Rectal smooth muscle tissue (tissue), 1 donor: ENCODE measurements at regions not wholly inside any gene's neighbourhood (a gene's known extent, or its start where the extent isn't known, plus 50 kb on each side); places are given as distances from the start of the nearest gene placed in this dataset.
"Not testable (repeated sequence)": the region's sequence is repeated elsewhere in the genome, so short reads cannot be mapped to it uniquely, and the experiment has no call there.

Experiments
- H3K27ac ChIP-seq: one replicate; pipeline ENCODE4 v1.7.0; 2013; ENCODE audit warnings: low read depth, low read length, inconsistent platforms
- H3K27me3 ChIP-seq: one replicate; pipeline ENCODE4 v1.7.0; 2013; ENCODE audit warnings: low read length; ENCODE audit not compliant: control insufficient read depth, insufficient read depth
- H3K36me3 ChIP-seq: one replicate; pipeline ENCODE4 v1.7.0; 2013; ENCODE audit warnings: low read length; ENCODE audit not compliant: control insufficient read depth, insufficient read depth
- H3K4me1 ChIP-seq: one replicate; pipeline ENCODE4 v1.7.0; 2013; ENCODE audit warnings: low read length; ENCODE audit not compliant: control insufficient read depth, insufficient read depth
- H3K4me3 ChIP-seq: one replicate; pipeline ENCODE4 v1.7.0; 2013; ENCODE audit warnings: low read length
- H3K9ac ChIP-seq: one replicate; pipeline ENCODE4 v1.7.0; 2013; ENCODE audit warnings: low read length

DNA sequence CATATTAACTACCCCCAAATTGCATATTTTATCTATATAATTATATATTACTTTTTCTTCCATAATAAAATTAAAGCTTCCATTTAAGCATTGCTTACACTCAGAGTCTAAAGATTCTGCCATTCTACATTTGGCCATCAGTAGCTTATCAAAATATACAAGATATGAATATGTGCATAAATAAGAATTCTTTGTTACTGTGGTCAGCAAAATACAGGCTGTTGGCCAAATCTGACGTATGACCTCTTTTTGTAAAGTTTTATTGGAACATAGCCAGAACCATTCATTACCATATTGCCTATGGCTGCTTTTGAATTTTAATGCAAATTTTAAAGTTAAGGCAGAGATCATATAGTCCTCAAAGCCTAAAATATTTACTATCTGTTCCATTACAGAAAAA is 643.9 kb upstream of the VRK2 start:
- Histone ChIP-seq H3K4me3 (no peak overlapping the region), H3K27me3 (no peaks in the 10 kb centered on the region), H3K9ac (no peak overlapping the region), H3K4me1 (no peaks in the 10 kb centered on the region), H3K27ac (no peak overlapping the region), H3K36me3 (no peaks in the 10 kb centered on the region)

DNA sequence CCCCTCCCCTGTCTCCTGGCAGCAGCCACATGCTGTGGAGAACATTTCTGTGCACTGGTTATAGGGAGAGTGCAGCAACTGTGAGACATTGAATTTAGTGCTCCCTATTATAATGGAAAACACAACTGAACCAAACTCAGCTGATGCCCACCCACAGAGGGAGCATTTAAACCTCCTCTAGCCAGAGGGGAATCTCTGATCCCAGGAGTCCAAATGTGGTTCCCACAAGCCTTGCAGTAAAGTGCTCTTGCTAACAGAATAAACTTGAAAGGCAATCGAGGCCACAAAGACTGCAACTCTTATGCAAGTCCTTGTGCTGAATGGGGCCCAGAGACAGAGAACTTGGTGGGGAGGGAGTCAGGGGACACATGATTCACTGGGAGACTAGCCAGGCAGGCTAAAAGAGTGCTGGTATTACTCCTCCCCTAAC is 638.8 kb upstream of the VRK2 start:
- Histone ChIP-seq H3K4me3 (no peak overlapping the region), H3K36me3 (no peaks in the 10 kb centered on the region), H3K4me1 (no peaks in the 10 kb centered on the region), H3K27me3 (no peaks in the 10 kb centered on the region), H3K9ac (no peak overlapping the region), H3K27ac (no peak overlapping the region)

DNA sequence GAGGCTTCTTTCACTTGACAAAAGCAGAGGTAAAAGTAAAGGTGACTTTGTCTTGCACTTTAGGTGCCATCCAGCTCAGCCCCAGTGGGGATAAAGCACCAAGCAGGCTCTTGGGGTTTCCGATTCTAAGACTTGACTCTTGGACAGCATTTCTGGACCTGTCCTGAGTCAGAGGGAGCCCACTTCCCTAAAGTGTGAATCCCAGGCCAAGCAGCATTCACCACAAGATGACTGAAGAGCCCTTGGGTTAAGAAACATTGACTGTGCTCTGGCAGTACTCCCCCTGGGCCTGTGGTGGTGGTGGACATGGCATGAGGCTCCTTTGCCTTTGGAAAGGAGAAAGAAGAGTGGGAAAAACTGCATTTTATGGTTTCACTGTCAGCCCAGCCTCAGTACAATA is 638.0 kb upstream of the VRK2 start:
- Histone ChIP-seq H3K4me3 (no peak overlapping the region), H3K27ac (no peak overlapping the region), H3K9ac (no peak overlapping the region), H3K4me1 (no peaks in the 10 kb centered on the region), H3K36me3 (no peaks in the 10 kb centered on the region), H3K27me3 (no peaks in the 10 kb centered on the region)

DNA sequence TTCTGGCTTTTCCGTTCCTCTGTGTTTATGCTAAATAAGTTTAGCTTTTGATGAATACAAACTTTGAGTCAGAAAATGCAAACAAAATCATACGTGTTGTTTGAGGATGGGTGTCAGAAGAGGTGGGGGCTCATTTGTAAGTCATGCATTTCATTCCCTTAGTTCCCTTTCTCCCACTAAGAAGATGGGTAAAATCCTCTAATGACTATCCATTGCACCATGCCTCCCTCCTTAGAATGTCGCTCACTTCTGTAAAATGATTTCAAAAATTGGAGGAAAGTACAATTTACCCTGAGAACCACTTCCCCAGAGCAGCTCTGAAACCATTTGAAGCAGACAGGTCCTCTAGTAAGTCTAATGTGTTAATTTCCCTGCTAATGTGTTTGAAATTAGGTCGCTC is 629.6 kb upstream of the VRK2 start:
- H3K27ac ChIP-seq = no peak overlapping the region
- no peak overlapping the region for H3K4me3 ChIP-seq
- H3K4me1 ChIP-seq = no peaks in the 10 kb centered on the region
- no peak overlapping the region for H3K9ac ChIP-seq
- no peaks in the 10 kb centered on the region for H3K36me3 ChIP-seq
- H3K27me3 ChIP-seq = no peaks in the 10 kb centered on the region

DNA sequence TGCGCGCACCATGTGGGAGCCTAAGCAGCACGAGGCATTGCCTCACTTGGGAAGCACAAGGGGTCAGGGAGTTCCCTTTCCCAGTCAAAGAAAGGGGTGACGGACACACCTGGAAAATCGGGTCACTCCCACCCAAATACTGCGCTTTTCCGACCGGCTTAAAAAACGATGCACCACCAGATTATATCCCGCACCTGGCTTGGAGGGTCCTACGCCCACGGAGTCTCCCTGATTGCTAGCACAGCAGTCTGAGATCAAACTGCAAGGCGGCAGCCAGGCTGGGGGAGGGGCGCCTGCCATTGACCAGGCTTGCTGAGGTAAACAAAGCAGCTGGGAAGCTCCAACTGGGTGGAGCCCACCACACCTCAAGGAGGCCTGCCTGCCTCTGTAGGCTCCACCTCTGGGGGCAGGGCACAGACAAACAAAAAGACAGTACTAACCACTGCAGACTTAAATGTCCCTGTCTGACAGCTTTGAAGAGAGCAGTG is 627.7 kb upstream of the VRK2 start:
- H3K36me3 ChIP-seq, H3K27me3 ChIP-seq, H3K4me1 ChIP-seq, H3K27ac ChIP-seq, H3K4me3 ChIP-seq, H3K9ac ChIP-seq: not testable (repeated sequence)

DNA sequence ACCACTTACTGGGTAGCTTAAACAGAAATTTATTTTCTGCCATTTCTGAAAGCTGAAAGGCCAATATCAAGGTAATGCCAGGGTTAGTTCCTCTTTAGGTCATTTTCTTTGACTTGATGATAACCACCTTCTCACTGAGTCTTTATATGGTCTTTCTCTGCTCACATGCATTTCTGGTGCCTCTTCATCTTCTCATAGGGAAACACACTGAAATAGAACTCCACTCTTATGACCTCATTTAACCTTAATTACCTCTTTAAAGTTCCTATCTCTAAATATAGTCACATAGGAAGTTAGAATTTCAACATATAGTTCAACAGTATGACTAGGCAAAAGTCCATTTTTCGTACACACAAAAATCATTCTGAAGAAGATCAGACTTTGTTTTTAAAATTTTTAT is 616.8 kb upstream of the VRK2 start:
- no peak overlapping the region for H3K27ac ChIP-seq
- no peak overlapping the region for H3K9ac ChIP-seq
- no peaks in the 10 kb centered on the region for H3K36me3 ChIP-seq
- no peaks in the 10 kb centered on the region for H3K4me1 ChIP-seq
- H3K27me3 ChIP-seq = no peaks in the 10 kb centered on the region
- H3K4me3 ChIP-seq = no peak overlapping the region

DNA sequence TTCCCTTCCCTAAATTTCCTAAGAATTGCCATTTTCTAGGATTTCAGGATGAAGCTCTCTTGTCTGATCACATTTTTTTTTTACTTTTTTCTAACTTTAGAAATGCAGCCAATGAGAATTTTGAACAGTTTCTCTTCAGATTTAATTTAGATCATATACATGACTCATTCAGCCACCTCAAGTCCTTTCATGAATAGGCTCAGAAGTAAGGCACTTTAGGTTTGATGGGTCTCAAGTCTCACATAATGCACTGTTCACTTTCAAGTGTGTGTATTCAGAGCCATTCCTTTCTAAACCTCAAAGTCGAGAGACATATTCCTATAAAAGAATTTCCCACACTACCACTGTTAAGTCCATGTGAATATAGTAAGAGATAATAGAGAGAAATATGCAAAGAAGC is 614.1 kb upstream of the VRK2 start:
- Histone ChIP-seq H3K27ac (no peak overlapping the region), H3K4me3 (no peak overlapping the region), H3K36me3 (no peaks in the 10 kb centered on the region), H3K9ac (no peak overlapping the region), H3K4me1 (no peaks in the 10 kb centered on the region), H3K27me3 (no peaks in the 10 kb centered on the region)

DNA sequence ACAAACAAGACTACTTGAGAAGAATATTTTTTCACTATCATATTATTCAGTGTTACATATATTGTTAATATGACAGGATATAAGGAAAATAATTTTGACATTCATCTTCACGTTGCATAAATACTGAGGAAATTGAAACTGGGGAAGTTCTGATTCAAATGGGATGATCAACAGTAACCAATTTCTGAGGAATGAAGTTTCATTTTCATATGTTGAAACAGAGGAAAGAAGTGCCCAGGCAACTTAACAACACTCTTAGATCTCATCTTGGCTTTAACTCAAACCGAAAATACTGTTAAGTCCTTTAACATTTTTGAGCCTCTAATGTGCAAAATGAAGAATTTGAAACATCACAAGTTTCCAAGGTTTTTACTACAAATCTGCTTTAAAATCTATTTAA is 612.2 kb upstream of the VRK2 start:
- Histone ChIP-seq H3K9ac (no peak overlapping the region), H3K4me3 (no peak overlapping the region), H3K36me3 (no peaks in the 10 kb centered on the region), H3K4me1 (no peaks in the 10 kb centered on the region), H3K27ac (no peak overlapping the region), H3K27me3 (no peaks in the 10 kb centered on the region)

DNA sequence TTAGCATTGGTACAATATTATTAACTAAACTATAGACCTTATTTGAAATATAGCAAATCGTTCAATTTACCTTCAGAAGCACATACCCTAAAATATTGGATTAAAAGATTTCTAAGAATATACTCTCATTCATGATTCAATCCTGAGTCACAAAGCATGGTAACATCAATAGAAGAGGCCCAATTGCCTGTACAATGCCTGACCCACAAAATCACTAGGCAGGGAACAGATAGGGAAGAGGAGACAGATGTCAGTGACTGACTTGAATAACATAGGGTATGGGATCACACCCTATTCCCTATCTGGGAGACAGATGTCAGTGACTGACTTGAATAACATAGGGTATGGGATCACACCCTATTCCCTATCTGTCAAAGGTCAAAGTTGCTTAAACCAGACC is 611.6 kb upstream of the VRK2 start:
- Histone ChIP-seq H3K27me3 (no peaks in the 10 kb centered on the region), H3K36me3 (no peaks in the 10 kb centered on the region), H3K27ac (no peak overlapping the region), H3K4me1 (no peaks in the 10 kb centered on the region), H3K9ac (no peak overlapping the region), H3K4me3 (no peak overlapping the region)

DNA sequence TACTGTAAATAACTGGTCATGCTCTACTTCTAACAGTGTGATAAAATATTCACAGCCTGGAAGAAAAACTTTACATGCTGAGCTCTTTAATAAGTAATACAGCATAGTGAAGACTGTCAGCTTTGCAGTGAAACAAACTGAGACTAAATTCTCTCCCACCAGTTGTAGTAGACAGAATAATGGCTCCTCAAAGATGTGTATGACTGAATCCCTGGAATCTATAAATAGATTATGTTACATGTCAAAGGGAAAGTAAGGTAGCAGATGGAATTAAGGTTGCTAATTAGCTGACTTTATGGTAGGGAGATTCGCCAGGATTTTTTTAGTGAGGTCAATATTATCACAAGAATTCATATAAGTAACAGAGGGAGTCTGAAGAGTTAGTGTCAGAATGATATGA is 609.5 kb upstream of the VRK2 start:
- Histone ChIP-seq H3K4me3 (no peak overlapping the region), H3K27me3 (no peaks in the 10 kb centered on the region), H3K9ac (no peak overlapping the region), H3K27ac (no peak overlapping the region), H3K4me1 (no peaks in the 10 kb centered on the region), H3K36me3 (no peaks in the 10 kb centered on the region)

DNA sequence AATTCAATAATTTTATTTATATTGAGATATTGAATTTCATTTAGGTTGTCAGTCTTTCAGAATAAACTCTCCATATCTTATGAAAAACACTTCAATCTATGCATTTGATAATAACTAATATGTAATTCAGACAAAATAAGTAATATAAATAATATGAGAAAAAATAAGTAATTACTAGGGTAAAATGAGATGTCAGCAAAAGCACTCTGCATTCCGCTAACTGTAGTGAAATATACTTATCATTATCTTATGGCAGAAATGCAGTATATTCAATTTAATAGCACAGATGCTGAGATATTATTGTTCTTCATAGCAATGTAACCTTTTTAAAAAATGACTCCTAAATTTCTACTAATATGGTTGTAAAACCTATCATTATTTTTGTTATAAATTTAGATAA is 606.2 kb upstream of the VRK2 start:
- Histone ChIP-seq H3K27me3 (no peaks in the 10 kb centered on the region), H3K36me3 (no peaks in the 10 kb centered on the region), H3K4me1 (no peaks in the 10 kb centered on the region), H3K27ac (no peak overlapping the region), H3K9ac (no peak overlapping the region), H3K4me3 (no peak overlapping the region)

DNA sequence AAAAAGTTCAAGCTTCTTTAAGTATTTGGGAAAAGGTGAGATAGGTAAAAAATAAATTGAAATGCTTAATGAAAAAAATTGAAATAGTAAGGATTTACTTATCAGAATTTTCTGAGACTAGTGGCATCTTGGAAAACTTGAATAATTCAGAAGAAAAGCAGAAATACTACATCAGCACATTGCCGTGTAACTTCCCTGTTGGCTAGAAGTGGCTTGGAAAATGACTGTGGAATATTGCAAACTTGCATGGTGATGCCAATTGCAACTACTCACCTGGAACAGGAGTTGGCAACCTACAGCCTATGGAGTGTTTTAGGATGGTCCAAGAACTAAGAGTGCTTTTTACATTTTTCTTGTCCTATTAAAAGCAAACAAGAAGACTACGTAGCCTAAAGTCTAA is 603.5 kb upstream of the VRK2 start:
- Histone ChIP-seq H3K27ac (no peak overlapping the region), H3K36me3 (no peaks in the 10 kb centered on the region), H3K27me3 (no peaks in the 10 kb centered on the region), H3K4me3 (no peak overlapping the region), H3K9ac (no peak overlapping the region), H3K4me1 (no peaks in the 10 kb centered on the region)

DNA sequence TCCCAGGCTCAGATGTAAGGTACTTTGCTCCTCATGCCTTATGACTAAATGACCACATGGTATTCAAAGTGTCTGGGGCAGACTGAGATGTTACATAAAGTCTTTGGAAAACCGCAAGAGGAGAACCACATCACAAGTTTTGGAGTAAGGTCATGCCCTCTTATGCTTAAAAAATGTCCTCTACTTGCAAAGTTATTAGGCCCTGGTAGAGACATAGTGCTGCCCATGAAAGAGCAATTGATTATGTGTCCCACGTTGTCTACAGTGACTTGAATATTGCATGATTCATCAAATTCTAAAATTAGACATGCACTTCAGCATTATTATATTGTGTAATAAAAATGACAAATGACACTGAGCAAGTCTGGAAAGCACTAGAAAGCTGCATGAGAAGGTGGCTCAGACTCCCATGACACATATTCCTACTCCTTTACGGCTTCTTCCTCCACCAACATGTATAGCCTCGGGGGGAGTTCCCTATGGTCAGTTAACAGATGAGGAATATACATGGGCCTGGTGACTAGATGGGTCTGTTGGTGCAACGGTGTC is 602.6 kb upstream of the VRK2 start:
- no peaks in the 10 kb centered on the region for H3K36me3 ChIP-seq
- H3K4me1 ChIP-seq = no peaks in the 10 kb centered on the region
- no peaks in the 10 kb centered on the region for H3K27me3 ChIP-seq
- no peak overlapping the region for H3K4me3 ChIP-seq
- H3K9ac ChIP-seq = no peak overlapping the region
- H3K27ac ChIP-seq = no peak overlapping the region
